CD14-positive monocyte (primary cell): ENCODE measurements at regions not wholly inside any gene's neighbourhood (a gene's known extent, or its start where the extent isn't known, plus 50 kb on each side); places are given as distances from the start of the nearest gene placed in this dataset.

Experiments
- DNase-seq, 3 donors: peaks; one replicate each; pipeline ENCODE4 v3.0.0-alpha.2; 2011 to 2022
- H2AFZ ChIP-seq: 2 replicates; pipeline ENCODE4 v1.6.0; 2012; ENCODE audit warnings: mild to moderate bottlenecking, low read depth, low read length, inconsistent platforms; ENCODE audit not compliant: insufficient read depth, poor library complexity, severe bottlenecking
- H3K27ac ChIP-seq, 2 donors: 1 replicate in 1 of 2; 2 replicates in 1 of 2; pipeline ENCODE4 v1.5.1; 2012 to 2013; ENCODE audit warnings: low read length in 2 of 2, control low read depth in 1 of 2, inconsistent platforms in 1 of 2, low read depth in 1 of 2, mild to moderate bottlenecking in 1 of 2
- H3K27me3 ChIP-seq, 2 donors: one replicate each; pipeline versions ENCODE4 v1.6.0 to v1.6.1; 2011 to 2013; ENCODE audit warnings: low read length in 2 of 2; ENCODE audit not compliant: control insufficient read depth in 2 of 2, insufficient read depth in 2 of 2
- H3K36me3 ChIP-seq, 2 donors: replicated peaks in 1 of 2; 1 replicate in 1 of 2; 2 replicates in 1 of 2; pipeline versions ENCODE4 v1.5.1 to v1.6.1; 2012 to 2013; ENCODE audit warnings: low read length in 2 of 2, control low read depth in 1 of 2, inconsistent platforms in 1 of 2, mild to moderate bottlenecking in 1 of 2; ENCODE audit not compliant: insufficient read depth in 2 of 2, control insufficient read depth in 1 of 2
- H3K4me1 ChIP-seq, 2 donors: 1 replicate in 1 of 2; 2 replicates in 1 of 2; pipeline versions ENCODE4 v1.5.1 to v1.6.1; 2012 to 2013; ENCODE audit warnings: low read length in 2 of 2, control low read depth in 1 of 2, inconsistent platforms in 1 of 2, mild to moderate bottlenecking in 1 of 2, moderate library complexity in 1 of 2; ENCODE audit not compliant: insufficient read depth in 2 of 2, control insufficient read depth in 1 of 2
- H3K4me2 ChIP-seq: replicated peaks from 2 replicates; pipeline ENCODE3; 2012; ENCODE audit warnings: low read length, moderate library complexity, mild to moderate bottlenecking; ENCODE audit not compliant: poor library complexity, severe bottlenecking; ENCODE audit errors: extremely low read depth
- H3K4me3 ChIP-seq, 3 experiments: fragments of 200-600 bp in 1 of 3; sonication (generic) in 1 of 3; replicated peaks in 1 of 3; 1 replicate in 2 of 3; 2 replicates in 1 of 3; pipeline ENCODE4 v1.5.1; 2011 to 2013; ENCODE audit warnings: low read length in 3 of 3, mild to moderate bottlenecking in 3 of 3, control low read depth in 2 of 3, low read depth in 2 of 3, inconsistent platforms in 1 of 3, moderate library complexity in 1 of 3
- H3K79me2 ChIP-seq: 2 replicates; pipeline ENCODE4 v1.6.0; 2012; ENCODE audit warnings: mild to moderate bottlenecking, control low read depth, inconsistent platforms, low read length, moderate library complexity; ENCODE audit not compliant: insufficient read depth
- H3K9ac ChIP-seq: 2 replicates; pipeline ENCODE4 v1.6.0; 2017; ENCODE audit warnings: low read length, mild to moderate bottlenecking; ENCODE audit not compliant: insufficient read depth, poor library complexity, severe bottlenecking
- H3K9me3 ChIP-seq, 2 donors: replicated peaks in 1 of 2; 1 replicate in 1 of 2; 2 replicates in 1 of 2; pipeline versions ENCODE4 v1.5.1 to v1.6.1; 2012 to 2013; ENCODE audit warnings: low read length in 2 of 2, control low read depth in 1 of 2; ENCODE audit not compliant: control insufficient read depth in 1 of 2, insufficient read depth in 1 of 2
- H4K20me1 ChIP-seq: 2 replicates; pipeline ENCODE4 v1.6.0; 2012; ENCODE audit warnings: mild to moderate bottlenecking, low read length, control low read depth, moderate library complexity; ENCODE audit not compliant: insufficient read depth
- H3K27ac Mint-ChIP-seq, 7 donors: one replicate each; pipeline ENCODE4 v1.8.0; 2020; ENCODE audit warnings: mild to moderate bottlenecking in 7 of 7, mixed read lengths in 7 of 7, moderate library complexity in 6 of 7, inconsistent platforms in 2 of 7
- H3K27me3 Mint-ChIP-seq, 3 donors: one replicate each; pipeline ENCODE4 v1.8.0; 2021 to 2022; ENCODE audit warnings: low read depth in 3 of 3, mild to moderate bottlenecking in 3 of 3, mixed read lengths in 3 of 3, moderate library complexity in 3 of 3, inconsistent platforms in 1 of 3
- H3K36me3 Mint-ChIP-seq, 2 donors: one replicate each; pipeline ENCODE4 v1.8.0; 2020; ENCODE audit warnings: mixed read lengths in 2 of 2, inconsistent platforms in 1 of 2, mild to moderate bottlenecking in 1 of 2
- H3K4me1 Mint-ChIP-seq: one replicate; pipeline ENCODE4 v1.8.0; 2020; ENCODE audit warnings: mild to moderate bottlenecking, mixed read lengths
- H3K4me3 Mint-ChIP-seq, 2 donors: one replicate each; pipeline ENCODE4 v1.8.0; 2020; ENCODE audit warnings: mild to moderate bottlenecking in 2 of 2, mixed read lengths in 2 of 2, moderate library complexity in 1 of 2
- H3K9me3 Mint-ChIP-seq, 7 donors: one replicate each; pipeline ENCODE4 v1.8.0; 2020 to 2022; ENCODE audit warnings: mixed read lengths in 7 of 7, mild to moderate bottlenecking in 6 of 7, moderate library complexity in 6 of 7, inconsistent platforms in 2 of 7
- WGBS: methylation state at CpG from one replicate; pipeline ENCODE4 v1.1.5; 2013; ENCODE audit warnings: missing lambda C conversion rate; ENCODE audit not compliant: insufficient coverage; 5-methylcytosine and 5-hydroxymethylcytosine counted together
- intact Hi-C, 2 donors: fragments of 100-400 bp; cut with micrococcal nuclease; formaldehyde crosslinking; loops; one replicate each; pipeline versions ENCODE4 v1.15.0 to v1.15.1; 2023
- TF ChIP-seq, protein P1 (sequence below): fragments of 200-600 bp; IDR thresholded peaks from one replicate; pipeline ENCODE4 v1.8.0; 2022; ENCODE audit warnings: antibody characterized with exemption, mild to moderate bottlenecking

DNA sequence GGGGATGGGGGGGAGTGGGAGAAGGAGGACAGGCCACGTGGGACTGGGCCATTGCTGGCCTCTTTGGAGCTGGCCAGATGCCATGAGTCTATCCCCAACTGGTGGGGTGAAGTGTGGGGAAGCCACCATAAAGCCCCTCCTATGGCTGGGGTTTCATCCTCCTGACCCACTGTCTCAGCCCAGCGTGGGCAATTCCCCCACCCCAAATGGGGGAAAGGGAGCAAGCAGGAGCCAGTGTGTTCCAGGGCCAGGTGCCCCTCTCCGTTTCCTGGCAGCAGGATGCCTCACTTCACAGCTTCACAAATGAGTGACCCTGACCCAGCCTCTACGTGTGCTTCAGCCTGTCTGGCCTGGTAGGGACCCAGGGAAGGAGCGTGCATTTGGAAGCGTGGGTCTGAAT lies 474.7 kb upstream of the HS6ST1 start:
- H3K4me3 ChIP-seq: no peak overlapping the region
- no peak overlapping the region for H2AFZ ChIP-seq
- no peak overlapping the region for H3K4me3 Mint-ChIP-seq
- no peaks in the 10 kb centered on the region for H3K36me3 ChIP-seq
- H4K20me1 ChIP-seq: no peaks in the 10 kb centered on the region
- WGBS: 87% methylated on average over 5 of the region's 6 CpGs
- no peak overlapping the region for H3K4me2 ChIP-seq
- TF ChIP-seq, protein P1, sequence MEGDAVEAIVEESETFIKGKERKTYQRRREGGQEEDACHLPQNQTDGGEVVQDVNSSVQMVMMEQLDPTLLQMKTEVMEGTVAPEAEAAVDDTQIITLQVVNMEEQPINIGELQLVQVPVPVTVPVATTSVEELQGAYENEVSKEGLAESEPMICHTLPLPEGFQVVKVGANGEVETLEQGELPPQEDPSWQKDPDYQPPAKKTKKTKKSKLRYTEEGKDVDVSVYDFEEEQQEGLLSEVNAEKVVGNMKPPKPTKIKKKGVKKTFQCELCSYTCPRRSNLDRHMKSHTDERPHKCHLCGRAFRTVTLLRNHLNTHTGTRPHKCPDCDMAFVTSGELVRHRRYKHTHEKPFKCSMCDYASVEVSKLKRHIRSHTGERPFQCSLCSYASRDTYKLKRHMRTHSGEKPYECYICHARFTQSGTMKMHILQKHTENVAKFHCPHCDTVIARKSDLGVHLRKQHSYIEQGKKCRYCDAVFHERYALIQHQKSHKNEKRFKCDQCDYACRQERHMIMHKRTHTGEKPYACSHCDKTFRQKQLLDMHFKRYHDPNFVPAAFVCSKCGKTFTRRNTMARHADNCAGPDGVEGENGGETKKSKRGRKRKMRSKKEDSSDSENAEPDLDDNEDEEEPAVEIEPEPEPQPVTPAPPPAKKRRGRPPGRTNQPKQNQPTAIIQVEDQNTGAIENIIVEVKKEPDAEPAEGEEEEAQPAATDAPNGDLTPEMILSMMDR: no peak
- no peaks in the 10 kb centered on the region for H3K4me1 ChIP-seq
- H3K27me3 ChIP-seq: no peaks in the 10 kb centered on the region
- no peak overlapping the region for H3K9ac ChIP-seq
- DNase-seq: no peak
- peaks cover 0 to 5% of the 10 kb centered on the region in 2 donors for H3K9me3 ChIP-seq
- no peaks in the 10 kb centered on the region for H3K36me3 Mint-ChIP-seq
- no peak overlapping the region for H3K27ac Mint-ChIP-seq
- H3K9me3 Mint-ChIP-seq: peaks cover 1 to 6% (median 4%) of the 10 kb centered on the region in 7 donors
- no peak overlapping the region for H3K27ac ChIP-seq
- no peaks in the 10 kb centered on the region for H3K4me1 Mint-ChIP-seq
- H3K79me2 ChIP-seq: no peaks in the 10 kb centered on the region
- intact Hi-C loops: no loop called here
- peaks cover 0 to 2% (median 1%) of the 10 kb centered on the region in 3 donors for H3K27me3 Mint-ChIP-seq

DNA sequence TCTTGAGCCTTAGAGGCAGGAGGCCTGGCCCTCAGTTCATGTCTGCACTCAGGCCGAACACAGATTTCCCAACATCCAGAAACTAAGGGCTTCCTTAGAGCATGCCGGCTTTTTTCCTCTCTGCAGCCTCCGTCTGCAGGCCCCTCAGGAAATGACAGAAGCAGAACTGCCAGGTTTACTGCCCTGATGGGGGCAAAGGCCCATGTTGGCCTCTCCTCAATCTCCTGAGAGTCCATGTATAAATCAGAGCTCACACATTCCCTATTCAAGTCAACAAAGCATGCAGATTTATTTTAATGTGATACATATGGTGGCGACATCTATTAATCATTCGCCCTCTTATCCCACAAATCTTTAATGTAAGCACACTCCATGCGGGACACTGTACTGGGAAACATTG lies 475.6 kb upstream of the HS6ST1 start:
- H3K4me1 ChIP-seq: no peaks in the 10 kb centered on the region
- Mint-ChIP-seq H3K9me3 (peaks cover 0 to under 1% (median 0%) of the 10 kb centered on the region in 7 donors), H3K36me3 (no peaks in the 10 kb centered on the region), H3K27me3 (peaks cover 0 to 2% (median 1%) of the 10 kb centered on the region in 3 donors), H3K27ac (peak overlapping the region in 1 of 7 donors; percentile 69), H3K4me3 (no peak overlapping the region), H3K4me1 (no peaks in the 10 kb centered on the region)
- no peaks in the 10 kb centered on the region for H3K79me2 ChIP-seq
- no peak overlapping the region for H3K4me2 ChIP-seq
- no peak overlapping the region for H3K4me3 ChIP-seq
- H3K27ac ChIP-seq: no peak overlapping the region
- intact Hi-C loops: no loop called here
- no peaks in the 10 kb centered on the region for H3K27me3 ChIP-seq
- H3K36me3 ChIP-seq: no peaks in the 10 kb centered on the region
- H2AFZ ChIP-seq: no peak overlapping the region
- no peaks in the 10 kb centered on the region for H3K9me3 ChIP-seq
- no peaks in the 10 kb centered on the region for H4K20me1 ChIP-seq
- 80% methylated on average over 4 of the region's 6 CpGs for WGBS
- H3K9ac ChIP-seq: no peak overlapping the region
- DNase-seq: no peak
- TF ChIP-seq, protein P1: no peak
